ENCODE measurements at regions not wholly inside any gene's neighbourhood (a gene's known extent, or its start where the extent isn't known, plus 50 kb on each side); places are given as distances from the start of the nearest gene placed in this dataset.

DNA sequence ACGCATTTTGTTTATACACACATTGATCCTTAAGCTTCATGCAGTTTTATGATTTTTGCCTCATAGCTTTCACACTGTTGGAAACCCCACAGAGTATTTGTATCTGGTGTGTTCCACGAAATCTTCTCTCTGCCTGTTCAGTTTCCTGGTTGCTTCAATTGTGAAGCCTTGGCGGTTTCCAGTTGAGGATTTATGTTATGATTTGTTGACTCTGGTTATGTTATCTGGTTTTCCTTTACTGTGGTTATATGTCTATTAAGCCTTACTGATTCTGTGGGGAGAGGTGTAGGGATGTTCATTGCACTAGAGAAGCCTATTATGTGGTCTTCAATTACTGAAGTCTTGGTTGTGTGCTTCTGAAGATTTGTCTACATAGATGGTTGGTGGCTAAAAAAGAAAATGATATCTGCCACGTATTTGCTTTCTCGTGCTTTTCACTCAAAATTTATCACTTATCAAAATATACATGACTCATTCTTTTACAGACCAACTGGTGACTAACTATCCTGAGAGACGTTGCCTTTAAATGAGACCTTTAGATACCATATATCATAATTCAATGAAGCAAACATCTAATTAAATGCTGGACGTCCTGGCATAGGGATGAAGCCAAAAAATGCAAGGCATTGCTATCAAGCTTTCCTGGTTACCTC is 488.0 kb upstream of the B3GALT2 start:
- no peak overlapping the region for H3K4me3 ChIP-seq (ENCODE audit: low read depth, low read length)
- no peak for DNase-seq (ENCODE audit: low read depth, low spot score)
- no peak for TF ChIP-seq CTCF (IDR thresholded peaks at IDR 0.05; ENCODE audit: insufficient read depth, low read length, missing control alignments)
- POLR2A ChIA-PET = no interaction called here
- CTCF ChIA-PET = no interaction called here

- ChIA-PET POLR2A (no interaction called here), CTCF (no interaction called here)
- no peak for DNase-seq (ENCODE audit: low read depth, low spot score)
- H3K4me3 ChIP-seq (ENCODE audit: low read depth, low read length) = no peak overlapping the region
- no peak for TF ChIP-seq CTCF (IDR thresholded peaks at IDR 0.05; ENCODE audit: insufficient read depth, low read length, missing control alignments)
These were observed 480.2 kb upstream of the B3GALT2 start for GRCh38 chr1:193666485-193667083.

GRCh38 chr1:193663965-193664364 is 477.6 kb upstream of the B3GALT2 start:
- POLR2A ChIA-PET = no interaction called here

GRCh38 chr1:193662030-193662429 is 475.6 kb upstream of the B3GALT2 start:
- DNase-seq (ENCODE audit: low read depth, low spot score) = no peak
- no peak overlapping the region for H3K4me3 ChIP-seq (ENCODE audit: low read depth, low read length)
- CTCF ChIA-PET = no interaction called here
- POLR2A ChIA-PET = no interaction called here
- TF ChIP-seq CTCF (IDR thresholded peaks at IDR 0.05; ENCODE audit: insufficient read depth, low read length, missing control alignments) = no peak

More at GRCh38 chr1:193663965-193664364, 477.6 kb upstream of the B3GALT2 start:
- no peak overlapping the region for H3K4me3 ChIP-seq (ENCODE audit: low read depth, low read length)
- CTCF ChIA-PET = no interaction called here
- no peak for DNase-seq (ENCODE audit: low read depth, low spot score)
- TF ChIP-seq CTCF (IDR thresholded peaks at IDR 0.05; ENCODE audit: insufficient read depth, low read length, missing control alignments) = no peak

DNA sequence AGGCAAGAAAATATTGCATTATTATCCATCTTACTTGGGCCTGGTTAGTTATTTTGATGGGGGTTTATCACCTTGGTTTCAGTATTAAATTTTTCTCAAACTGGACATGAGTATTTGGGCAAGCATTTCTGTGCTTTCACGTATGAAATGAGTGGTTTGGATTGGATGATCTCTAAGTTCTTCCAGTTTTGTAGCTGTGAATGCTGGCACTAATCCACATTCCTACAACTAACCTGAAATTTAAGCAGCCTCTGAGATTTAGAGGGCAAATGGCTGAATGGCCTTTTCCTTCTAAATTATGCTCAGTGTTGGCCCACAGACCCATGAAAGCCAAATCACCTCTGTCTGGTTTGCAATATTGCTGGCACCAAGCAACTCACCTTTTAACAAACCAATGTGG is 475.0 kb upstream of the B3GALT2 start:
- ChIA-PET POLR2A (no interaction called here), CTCF (no interaction called here)
- no peak overlapping the region for H3K4me3 ChIP-seq (ENCODE audit: low read depth, low read length)
- DNase-seq (ENCODE audit: low read depth, low spot score) = no peak
- TF ChIP-seq CTCF (IDR thresholded peaks at IDR 0.05; ENCODE audit: insufficient read depth, low read length, missing control alignments) = no peak

- no peak for DNase-seq (ENCODE audit: low read depth, low spot score)
- CTCF ChIA-PET = no interaction called here
- POLR2A ChIA-PET = no interaction called here
- no peak for TF ChIP-seq CTCF (IDR thresholded peaks at IDR 0.05; ENCODE audit: insufficient read depth, low read length, missing control alignments)
- H3K4me3 ChIP-seq (ENCODE audit: low read depth, low read length) = no peak overlapping the region
These were observed 474.0 kb upstream of the B3GALT2 start for GRCh38 chr1:193660428-193660827.

All from AG04449 (cell line).